K562 (cell line): ENCODE measurements at regions not wholly inside any gene's neighbourhood (a gene's known extent, or its start where the extent isn't known, plus 50 kb on each side); places are given as distances from the start of the nearest gene placed in this dataset.

Experiments used
- ATAC-seq: fragments of 200-7000 bp; cut with Tn5 transposase; 3 replicates; pipeline ENCODE4 v1.9.1; 2020; ENCODE audit warnings: moderate library complexity
- BruUV-seq: library from RNA; stranded (reverse); fragments of 400-500 nt; replicated peaks from 2 replicates; lab custom pipeline; 2021; lab: Mats Ljungman, UMichigan
- CTCF ChIA-PET: fragments of 300-600 bp; formaldehyde crosslinking; extraction: SDS; loops from one replicate; lab custom pipeline; 2021; ENCODE audit warnings: low intra/inter-chr PET ratio; lab: Yijun Ruan, JAX
- POLR2A ChIA-PET: fragments of 300-600, 350-650 bp; sonication (Branson Sonifier 250); formaldehyde crosslinking; extraction: SDS; loops from one replicate; lab custom pipeline; 2021; ENCODE audit warnings: antibody characterized with exemption, inconsistent platforms; lab: Yijun Ruan, JAX
- DNase-seq, 4 experiments: peaks; one replicate each; pipeline versions ENCODE4 v3.0.0 to v3.0.0-alpha.2; 2011 to 2018; ENCODE audit warnings: low spot score in 3 of 4, mixed read lengths in 3 of 4; ENCODE audit errors: extremely low read depth in 1 of 4
- FAIRE-seq: peaks from 2 replicates; lab custom pipeline; 2011; peaks lifted over from hg19 to GRCh38; lab: Jason Lieb, UNC
- H2AFZ ChIP-seq: 2 replicates; pipeline ENCODE4 v1.6.0; 2011; ENCODE audit warnings: low read depth, low read length, control low read depth, inconsistent platforms
- H3K27ac ChIP-seq: fragments of 200-600 bp; 3 replicates; pipeline ENCODE4 v1.8.0; 2011; ENCODE audit warnings: low read depth, mild to moderate bottlenecking, control low read depth, inconsistent platforms, low read length, moderate library complexity, mixed read lengths; ENCODE audit errors: extremely low read depth
- H3K27me3 ChIP-seq, 2 experiments: fragments of 300-600 bp in 1 of 2; 2 replicates in 1 of 2; 3 replicates in 1 of 2; pipeline versions ENCODE4 v1.6.0 to v1.8.0; 2011; ENCODE audit warnings: inconsistent platforms in 2 of 2, low read length in 2 of 2, mild to moderate bottlenecking in 1 of 2, mixed read lengths in 1 of 2, moderate library complexity in 1 of 2; ENCODE audit not compliant: control insufficient read depth in 2 of 2, insufficient read depth in 2 of 2
- H3K36me3 ChIP-seq: fragments of 300-600 bp; 3 replicates; pipeline ENCODE4 v1.8.0; 2011; ENCODE audit warnings: mild to moderate bottlenecking, low read length, inconsistent platforms; ENCODE audit not compliant: control insufficient read depth, insufficient read depth
- H3K4me1 ChIP-seq, 2 experiments: fragments of 200-600 bp in 1 of 2; replicated peaks in 1 of 2; 2 replicates in 1 of 2; 3 replicates in 1 of 2; pipeline versions ENCODE4 v1.5.1 to v1.8.0; 2011; ENCODE audit warnings: inconsistent platforms in 2 of 2, low read length in 2 of 2, mild to moderate bottlenecking in 1 of 2, mixed read lengths in 1 of 2, moderate library complexity in 1 of 2; ENCODE audit not compliant: control insufficient read depth in 2 of 2, insufficient read depth in 2 of 2
- H3K4me2 ChIP-seq: 2 replicates; pipeline ENCODE4 v1.6.1; 2011; ENCODE audit warnings: low read length, control low read depth, inconsistent platforms, mixed read lengths; ENCODE audit not compliant: insufficient read depth
- H3K4me3 ChIP-seq: fragments of 200-600 bp; sonication (generic), shearing (Covaris generic); 2 replicates; pipeline ENCODE4 v1.5.1; 2016; ENCODE audit warnings: control low read depth, inconsistent platforms
- H3K79me2 ChIP-seq: fragments of 200-600 bp; 3 replicates; pipeline ENCODE4 v1.8.0; 2011; ENCODE audit warnings: low read length, inconsistent platforms; ENCODE audit not compliant: control insufficient read depth, insufficient read depth
- H3K9ac ChIP-seq, 2 experiments: 2 replicates each; pipeline versions ENCODE4 v1.6.0 to v1.6.1; 2011; ENCODE audit warnings: low read depth in 2 of 2, low read length in 2 of 2, control low read depth in 1 of 2, inconsistent platforms in 1 of 2, mild to moderate bottlenecking in 1 of 2, mixed read lengths in 1 of 2; ENCODE audit not compliant: insufficient read depth in 1 of 2
- H3K9me1 ChIP-seq: one replicate; pipeline ENCODE4 v1.6.0; 2011; ENCODE audit warnings: inconsistent platforms, mild to moderate bottlenecking, low read length, moderate library complexity; ENCODE audit not compliant: control insufficient read depth, insufficient read depth
- H3K9me3 ChIP-seq: replicated peaks from 2 replicates; pipeline ENCODE4 v1.5.1; 2011; ENCODE audit warnings: low read depth, low read length, inconsistent platforms; ENCODE audit not compliant: control insufficient read depth, insufficient read depth
- H4K20me1 ChIP-seq: replicated peaks from 2 replicates; pipeline ENCODE4 v1.6.1; 2011; ENCODE audit warnings: low read length, inconsistent platforms, mixed read lengths; ENCODE audit not compliant: control insufficient read depth, insufficient read depth
- CHD1 ChIP-seq: fragments of 200-600 bp; sonication (generic); IDR thresholded peaks from one replicate; pipeline ENCODE4 v1.6.1; 2012; ENCODE audit warnings: mild to moderate bottlenecking, moderate library complexity, low read length, inconsistent platforms
- ELF1 ChIP-seq: fragments of 200-800 bp; sonication (Bioruptor generic); IDR thresholded peaks from 2 replicates; pipeline ENCODE4 v1.6.1; 2016; ENCODE audit warnings: missing genetic modification characterization, missing compliant biosample characterization
- MCM2 ChIP-seq: fragments of 450-650 bp; IDR thresholded peaks from 2 replicates; pipeline ENCODE4 v1.6.1; 2017; ENCODE audit warnings: low read depth, mild to moderate bottlenecking
- MXD1 ChIP-seq: fragments of 250-450 bp; sonication (Bioruptor Pico); IDR thresholded peaks from 2 replicates; pipeline ENCODE4 v1.8.0; 2021; ENCODE audit warnings: borderline replicate concordance, mild to moderate bottlenecking, moderate library complexity; ENCODE audit not compliant: poor library complexity, severe bottlenecking
- MYNN ChIP-seq, 2 experiments: sonication (generic); formaldehyde crosslinking in 1 of 2; IDR thresholded peaks; 2 replicates each; pipeline versions ENCODE4 v1.5.0 to v1.6.1; 2016 to 2020; ENCODE audit warnings: antibody characterized with exemption in 1 of 2, missing genetic modification reagents in 1 of 2
- RCOR1 ChIP-seq, 2 experiments: IDR thresholded peaks; 2 replicates each; pipeline ENCODE4 v1.6.1; 2012; ENCODE audit warnings: low read depth in 2 of 2, low read length in 2 of 2, borderline replicate concordance in 1 of 2, improper control_type of control experiment in 1 of 2
- ZFP1 ChIP-seq: fragments of 450-650 bp; formaldehyde crosslinking; IDR thresholded peaks from 2 replicates; pipeline ENCODE4 v1.4.0; 2020; ENCODE audit warnings: mild to moderate bottlenecking, mixed read lengths
- in situ Hi-C: fragments of 300-500 bp; cut with MboI; formaldehyde crosslinking; loops from 4 replicates; pipeline ENCODE4 v1.15.0; 2018; ENCODE audit warnings: inconsistent platforms, mixed read lengths
- intact Hi-C: fragments of 100-400 bp; cut with micrococcal nuclease; formaldehyde crosslinking; loops from 2 replicates; pipeline ENCODE4 v1.14.2; 2022
- TF ChIP-seq, protein P1 (sequence below), 2 experiments: IDR thresholded peaks in 1 of 2; conservative IDR thresholded peaks in 1 of 2; 2 replicates each; pipeline ENCODE4 v1.6.1; 2016; ENCODE audit warnings: low read depth in 2 of 2, mild to moderate bottlenecking in 1 of 2, missing compliant biosample characterization in 1 of 2, missing genetic modification characterization in 1 of 2, moderate library complexity in 1 of 2
- TF ChIP-seq, protein P2 (sequence below), 2 experiments: fragments of 450-650 bp; IDR thresholded peaks; 2 replicates each; pipeline ENCODE4 v1.6.1; 2016

DNA sequence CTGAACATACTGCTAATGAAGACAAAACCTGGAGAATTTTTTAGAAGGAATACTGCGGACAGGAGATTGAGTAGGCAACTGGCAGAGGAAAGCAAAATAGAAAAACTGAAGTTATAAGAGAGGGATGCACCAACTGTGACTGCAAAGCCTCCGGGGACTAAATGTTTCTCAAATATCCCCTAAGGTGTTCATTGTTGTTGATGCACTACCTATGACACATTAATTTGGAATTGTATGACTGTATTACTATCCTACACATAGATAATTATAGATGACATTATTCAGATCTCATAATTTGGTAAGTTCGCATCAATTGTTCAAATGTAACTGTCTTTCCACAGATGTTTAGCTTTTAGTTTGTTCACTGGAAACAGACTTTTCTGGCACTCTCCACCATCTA lies 341.1 kb downstream of the MMUT start (continued):
- TF ChIP-seq MXD1 (CRISPR knock-in tag) (no peak), CHD1 (no peak), ZFP1 (CRISPR knock-in tag) (no peak)
- TF ChIP-seq, all 486 proteins: peak for 0

DNA sequence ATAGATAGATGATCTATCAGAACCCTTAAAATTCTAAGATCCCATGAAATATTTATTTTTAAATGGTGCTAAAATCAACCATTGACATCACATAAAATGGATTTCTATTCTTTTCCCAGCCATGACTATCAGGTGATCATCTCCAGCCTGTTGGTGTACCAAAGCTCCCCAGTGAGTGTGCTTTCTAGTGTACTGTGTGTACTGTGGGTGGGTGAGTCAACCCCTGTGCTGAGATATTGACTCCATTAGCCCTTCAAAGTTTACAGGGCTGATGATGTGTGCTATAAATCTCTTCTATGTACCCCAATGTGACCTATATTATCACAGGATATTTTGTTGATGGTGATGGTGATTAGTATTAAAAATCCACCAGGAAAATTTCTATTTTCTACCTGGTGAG lies 344.6 kb downstream of the MMUT start:
- H3K36me3 ChIP-seq, result no peaks in the 10 kb centered on the region
- ChIA-PET POLR2A (no interaction called here), CTCF (no interaction called here)
- H3K9me1 ChIP-seq, result no peaks in the 10 kb centered on the region
- no peaks in the 10 kb centered on the region for H3K27me3 ChIP-seq
- in situ Hi-C loops, result no loop called here
- no peak for ATAC-seq
- no peak overlapping the region for H3K4me3 ChIP-seq
- no peak overlapping the region for H3K27ac ChIP-seq
- no peak overlapping the region for H2AFZ ChIP-seq
- H3K4me1 ChIP-seq, result no peaks in the 10 kb centered on the region
- no peaks in the 10 kb centered on the region for H4K20me1 ChIP-seq
- no TSS peak for BruUV-seq
- H3K79me2 ChIP-seq, result no peaks in the 10 kb centered on the region
- no peaks in the 10 kb centered on the region for H3K9me3 ChIP-seq
- no peak for DNase-seq
- no peak overlapping the region for H3K9ac ChIP-seq
- TF ChIP-seq ELF1 (no peak), RCOR1 (IDR thresholded peaks at IDR 0.05; ENCODE audit: borderline replicate concordance in 1 of 2, low read depth in 2 of 2, low read length in 2 of 2) (no peak), MCM2 (no peak), MYNN (IDR thresholded peaks at IDR 0.05) (no peak), MYNN (CRISPR knock-in tag; IDR thresholded peaks at IDR 0.05) (no peak)
- TF ChIP-seq, protein P1, sequence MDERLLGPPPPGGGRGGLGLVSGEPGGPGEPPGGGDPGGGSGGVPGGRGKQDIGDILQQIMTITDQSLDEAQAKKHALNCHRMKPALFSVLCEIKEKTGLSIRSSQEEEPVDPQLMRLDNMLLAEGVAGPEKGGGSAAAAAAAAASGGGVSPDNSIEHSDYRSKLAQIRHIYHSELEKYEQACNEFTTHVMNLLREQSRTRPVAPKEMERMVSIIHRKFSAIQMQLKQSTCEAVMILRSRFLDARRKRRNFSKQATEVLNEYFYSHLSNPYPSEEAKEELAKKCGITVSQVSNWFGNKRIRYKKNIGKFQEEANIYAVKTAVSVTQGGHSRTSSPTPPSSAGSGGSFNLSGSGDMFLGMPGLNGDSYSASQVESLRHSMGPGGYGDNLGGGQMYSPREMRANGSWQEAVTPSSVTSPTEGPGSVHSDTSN (CRISPR knock-in tag; IDR thresholded peaks at IDR 0.05; ENCODE audit: low read depth), result no peak
- TF ChIP-seq, protein P1 (tag; conservative IDR thresholded peaks at IDR 0.05; ENCODE audit: low read depth), result no peak
- TF ChIP-seq, protein P2, sequence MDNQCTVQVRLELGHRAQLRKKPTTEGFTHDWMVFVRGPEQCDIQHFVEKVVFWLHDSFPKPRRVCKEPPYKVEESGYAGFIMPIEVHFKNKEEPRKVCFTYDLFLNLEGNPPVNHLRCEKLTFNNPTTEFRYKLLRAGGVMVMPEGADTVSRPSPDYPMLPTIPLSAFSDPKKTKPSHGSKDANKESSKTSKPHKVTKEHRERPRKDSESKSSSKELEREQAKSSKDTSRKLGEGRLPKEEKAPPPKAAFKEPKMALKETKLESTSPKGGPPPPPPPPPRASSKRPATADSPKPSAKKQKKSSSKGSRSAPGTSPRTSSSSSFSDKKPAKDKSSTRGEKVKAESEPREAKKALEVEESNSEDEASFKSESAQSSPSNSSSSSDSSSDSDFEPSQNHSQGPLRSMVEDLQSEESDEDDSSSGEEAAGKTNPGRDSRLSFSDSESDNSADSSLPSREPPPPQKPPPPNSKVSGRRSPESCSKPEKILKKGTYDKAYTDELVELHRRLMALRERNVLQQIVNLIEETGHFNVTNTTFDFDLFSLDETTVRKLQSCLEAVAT (IDR thresholded peaks at IDR 0.05), result no peak
- intact Hi-C loops, result no loop called here
- H3K4me2 ChIP-seq, result no peak overlapping the region
- FAIRE-seq, result no peak
